ENCODE measurements at regions not wholly inside any gene's neighbourhood (a gene's known extent, or its start where the extent isn't known, plus 50 kb on each side); places are given as distances from the start of the nearest gene placed in this dataset.
"Not testable (repeated sequence)": the region's sequence is repeated elsewhere in the genome, so short reads cannot be mapped to it uniquely, and the experiment has no call there.

GRCh38 chrX:9258421-9259104 is 206.3 kb upstream of the TBL1X start:
- DNase-seq (ENCODE audit: low read depth in 2 of 3, low spot score in 2 of 3): no peak

GRCh38 chrX:9260603-9261002 is 204.3 kb upstream of the TBL1X start:
- no peak for DNase-seq (ENCODE audit: low read depth in 2 of 3, low spot score in 2 of 3)

DNA sequence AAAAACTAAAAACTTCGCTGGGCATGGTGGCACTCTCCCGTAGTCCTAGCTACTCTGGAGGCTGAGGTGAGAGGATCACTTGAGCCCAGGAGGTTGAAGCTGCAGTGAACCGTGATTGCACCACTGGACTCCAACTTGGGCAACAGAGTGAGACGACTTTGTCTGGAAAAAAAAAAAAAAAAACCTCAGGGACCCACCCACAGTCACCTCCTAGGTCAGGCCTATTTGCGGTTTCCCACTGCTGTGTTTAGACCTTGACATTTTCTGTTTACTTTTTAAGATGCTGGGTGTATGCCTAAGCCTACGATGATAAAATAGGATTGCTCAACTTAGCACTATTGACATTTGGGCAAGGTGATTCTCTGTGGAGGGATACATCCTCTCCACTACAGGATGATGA is 197.4 kb upstream of the TBL1X start:
- DNase-seq (ENCODE audit: low read depth in 2 of 3, low spot score in 2 of 3): no peak

- DNase-seq (ENCODE audit: low read depth in 2 of 3, low spot score in 2 of 3): no peak
Observed at GRCh38 chrX:9269134-9269533, 195.7 kb upstream of the TBL1X start.

GRCh38 chrX:9271789-9272525 is 192.9 kb upstream of the TBL1X start:
- DNase-seq (ENCODE audit: low read depth in 2 of 3, low spot score in 2 of 3): no peak

DNA sequence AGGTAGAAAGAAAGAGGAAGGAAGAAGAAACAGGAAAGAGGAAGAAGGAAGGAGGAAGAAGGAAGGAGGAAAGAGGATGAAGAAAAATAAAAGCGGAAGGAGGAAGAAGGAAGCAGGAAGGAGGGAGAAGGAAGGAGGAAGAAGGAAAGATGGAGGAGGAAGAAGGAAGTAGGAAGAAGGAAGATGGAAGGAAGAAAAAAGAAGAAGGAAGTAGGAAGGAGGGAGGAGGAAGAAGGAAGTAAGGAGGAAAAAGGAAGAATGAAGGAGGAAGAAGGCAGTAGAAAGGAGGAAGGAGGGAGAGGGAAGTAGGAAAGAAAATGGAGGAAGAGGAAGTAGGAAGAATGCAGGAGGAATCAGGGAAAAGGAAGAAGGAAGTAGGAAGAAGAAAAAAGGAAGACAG is 191.1 kb upstream of the TBL1X start:
- no peak for DNase-seq (ENCODE audit: low read depth in 2 of 3, low spot score in 2 of 3)

DNA sequence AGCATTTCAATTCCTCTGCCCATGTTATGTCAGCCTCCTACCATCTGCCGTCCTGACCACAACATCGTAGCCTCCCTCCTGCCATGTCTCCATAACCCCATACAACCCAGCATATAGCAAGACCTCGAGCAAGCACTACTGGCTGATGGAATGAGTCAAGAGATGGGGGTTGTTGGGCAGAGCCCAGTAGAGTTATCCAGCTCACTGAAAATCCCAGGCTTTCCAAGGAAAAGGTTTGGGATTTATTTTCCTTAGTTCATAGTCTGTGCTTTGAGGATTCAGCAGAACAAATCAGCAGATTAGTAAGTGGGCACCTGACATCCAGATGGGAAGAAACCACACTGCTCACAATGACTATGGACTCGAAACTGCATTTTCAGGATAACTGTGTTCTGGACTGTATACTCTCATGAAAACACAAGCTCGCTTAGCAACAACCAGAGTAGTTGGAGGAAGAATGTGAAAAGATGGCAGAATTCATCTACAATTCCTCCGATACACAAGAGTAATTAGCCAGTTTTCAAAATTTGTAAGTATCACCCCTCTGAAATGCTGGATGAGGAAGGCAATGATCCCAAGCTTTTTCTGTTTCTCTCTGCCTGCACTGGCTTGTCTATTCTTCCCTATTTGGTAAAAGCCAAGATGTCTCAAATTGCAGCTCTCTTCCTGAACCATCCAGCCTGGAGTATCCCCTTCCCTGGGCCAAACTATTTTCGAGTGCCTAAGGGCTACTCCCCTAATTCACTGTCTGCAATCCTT is 186.2 kb upstream of the TBL1X start:
- no peak for DNase-seq (ENCODE audit: low read depth in 2 of 3, low spot score in 2 of 3)

- DNase-seq (ENCODE audit: low read depth in 2 of 3, low spot score in 2 of 3): no peak
Observed at GRCh38 chrX:9279234-9279544, 185.7 kb upstream of the TBL1X start.

DNA sequence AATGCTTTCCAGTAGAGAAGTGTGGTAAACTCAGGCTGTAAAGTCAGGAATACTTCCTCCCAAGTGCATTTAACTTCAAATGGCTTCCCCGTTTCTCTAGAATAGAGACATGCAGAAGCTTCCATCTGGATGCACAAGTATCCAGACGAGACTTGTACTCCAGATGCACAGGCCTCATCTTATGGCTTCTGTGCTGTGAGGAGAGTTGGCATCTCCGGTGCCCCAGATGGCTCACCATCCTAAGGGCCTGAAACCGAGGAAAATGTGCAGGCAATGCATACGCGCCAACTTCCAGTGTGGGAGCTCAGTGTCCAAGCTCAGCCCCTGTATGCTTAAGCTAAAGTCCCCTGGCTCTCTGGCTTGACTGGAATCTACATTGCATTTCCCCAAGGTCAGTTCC is 184.0 kb upstream of the TBL1X start:
- no peak for DNase-seq (ENCODE audit: low read depth in 2 of 3, low spot score in 2 of 3)

DNA sequence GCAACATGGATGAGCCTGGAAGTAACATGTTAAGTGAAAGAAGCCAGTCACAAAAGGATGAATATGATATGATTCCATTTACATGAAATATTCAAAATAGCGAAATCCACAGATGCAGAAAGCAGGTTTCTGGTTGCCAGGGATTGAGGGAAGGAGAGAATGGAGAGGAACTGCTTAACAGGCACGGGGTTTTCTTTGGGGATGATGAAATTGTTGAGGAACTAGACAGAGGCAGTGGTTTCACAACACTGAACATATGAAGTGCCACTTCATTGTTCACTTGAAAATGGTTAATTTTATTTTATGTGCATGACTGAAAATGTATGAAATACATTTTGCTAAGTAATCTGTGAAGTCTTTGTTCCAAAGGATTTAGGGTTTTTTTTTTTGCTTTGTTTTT is 182.5 kb upstream of the TBL1X start:
- DNase-seq (ENCODE audit: low read depth in 2 of 3, low spot score in 2 of 3): no peak

GRCh38 chrX:9285342-9285771 is 179.5 kb upstream of the TBL1X start:
- no peak for DNase-seq (ENCODE audit: low read depth in 2 of 3, low spot score in 2 of 3)

- no peak for DNase-seq (ENCODE audit: low read depth in 2 of 3, low spot score in 2 of 3)
Observed at GRCh38 chrX:9286234-9286633, 178.6 kb upstream of the TBL1X start.

DNA sequence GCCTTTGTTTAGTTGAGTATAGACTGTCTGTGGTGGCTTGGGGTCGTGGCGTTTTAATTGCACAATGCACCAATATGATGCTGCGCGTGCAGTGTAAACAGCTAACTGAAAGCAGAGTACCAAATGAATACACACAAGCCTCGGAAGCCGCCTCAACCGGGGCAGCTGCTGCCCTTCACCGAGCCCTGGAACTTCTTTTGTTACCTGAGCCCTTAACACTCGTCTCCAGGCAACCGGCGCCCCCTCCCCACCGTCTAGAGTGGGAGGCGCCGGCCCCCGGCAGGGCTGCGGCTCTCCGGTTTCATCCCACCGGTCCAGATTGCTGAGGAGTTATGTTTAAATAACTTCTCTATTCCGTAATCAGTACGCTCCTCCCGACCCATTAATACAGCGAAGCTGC is 173.2 kb upstream of the TBL1X start:
- DNase-seq (ENCODE audit: low read depth in 2 of 3, low spot score in 2 of 3): no peak

GRCh38 chrX:9293051-9293496 is 171.8 kb upstream of the TBL1X start:
- no peak for DNase-seq (ENCODE audit: low read depth in 2 of 3, low spot score in 2 of 3)

DNA sequence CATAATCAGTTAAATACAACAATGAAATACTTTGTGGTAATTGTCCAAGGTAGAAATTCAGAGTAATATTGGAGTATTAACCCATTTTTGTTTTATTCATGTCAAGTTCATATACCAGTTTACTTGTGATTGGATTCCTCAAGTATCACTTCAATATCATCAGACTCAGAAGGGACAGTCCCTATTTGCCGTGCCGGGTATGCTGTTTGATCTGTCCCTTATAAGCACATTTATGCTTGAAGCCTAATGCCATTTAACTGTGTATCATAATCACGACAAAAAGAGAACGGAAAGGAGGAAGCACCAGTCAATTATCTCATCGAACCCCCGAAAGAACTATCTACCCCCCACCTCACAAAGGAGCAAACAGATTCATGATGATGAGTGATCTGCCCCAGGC is 171.0 kb upstream of the TBL1X start:
- DNase-seq (ENCODE audit: low read depth in 2 of 3, low spot score in 2 of 3): no peak

GRCh38 chrX:9295551-9295950 is 169.3 kb upstream of the TBL1X start:
- no peak for DNase-seq (ENCODE audit: low read depth in 2 of 3, low spot score in 2 of 3)

GRCh38 chrX:9298221-9298620 is 166.6 kb upstream of the TBL1X start:
- DNase-seq (ENCODE audit: low read depth in 2 of 3, low spot score in 2 of 3): no peak

DNA sequence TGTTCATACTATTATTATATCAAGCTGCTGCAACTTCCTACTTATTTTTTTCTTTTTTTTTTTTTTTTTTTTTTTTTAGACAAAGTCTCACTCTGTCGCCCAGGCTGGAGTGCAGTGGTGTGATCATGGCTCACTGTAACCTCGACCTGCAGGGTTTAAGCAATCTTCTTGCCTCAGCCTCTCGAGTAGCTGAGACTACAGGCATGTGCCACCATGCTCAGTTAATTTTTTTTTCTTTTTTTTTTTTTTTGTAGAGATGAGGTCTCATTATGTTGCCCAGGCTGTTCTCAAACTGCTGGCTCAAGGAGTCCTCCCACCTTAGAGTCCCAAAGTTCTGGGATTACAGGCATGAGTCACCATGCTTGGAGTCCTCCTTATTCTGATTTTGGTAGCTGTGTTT is 165.2 kb upstream of the TBL1X start:
- not testable (repeated sequence) for DNase-seq (ENCODE audit: low read depth in 2 of 3, low spot score in 2 of 3)

GRCh38 chrX:9301836-9302235 is 163.0 kb upstream of the TBL1X start:
- no peak for DNase-seq (ENCODE audit: low read depth in 2 of 3, low spot score in 2 of 3)

DNA sequence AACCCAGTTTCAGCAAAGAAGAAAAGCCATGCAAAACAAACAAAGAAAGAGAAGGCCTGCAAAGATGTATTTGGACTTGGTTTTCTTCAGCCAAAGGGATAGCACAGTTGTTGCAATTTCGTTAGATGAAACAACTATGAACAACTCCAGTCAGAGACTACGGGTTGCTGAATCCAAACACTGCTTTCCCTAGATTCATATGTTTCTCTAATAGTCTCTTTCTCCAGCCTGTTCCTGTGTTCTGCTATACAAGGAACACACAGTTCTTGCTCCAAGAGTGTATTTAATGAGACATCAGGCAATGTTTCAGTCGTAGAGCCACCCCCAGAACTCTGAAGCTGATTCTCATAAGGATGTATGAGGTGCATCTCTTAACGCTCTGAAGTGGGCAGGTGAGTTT is 162.5 kb upstream of the TBL1X start:
- DNase-seq (ENCODE audit: low read depth in 2 of 3, low spot score in 2 of 3): no peak

GRCh38 chrX:9308426-9308825 is 156.4 kb upstream of the TBL1X start:
- DNase-seq (ENCODE audit: low read depth in 2 of 3, low spot score in 2 of 3): no peak

- no peak for DNase-seq (ENCODE audit: low read depth in 2 of 3, low spot score in 2 of 3)
Observed at GRCh38 chrX:9310616-9311015, 154.2 kb upstream of the TBL1X start.
